Type B pancreatic cell (in vitro differentiated cells): ENCODE measurements at regions not wholly inside any gene's neighbourhood (a gene's known extent, or its start where the extent isn't known, plus 50 kb on each side); places are given as distances from the start of the nearest gene placed in this dataset.

Source experiments
- DNase-seq: peaks from one replicate; pipeline ENCODE4 v3.0.0; 2021; ENCODE audit warnings: mixed read lengths; ENCODE audit not compliant: unreplicated experiment; ENCODE audit errors: extremely low spot score
- H3K27ac Mint-ChIP-seq: 2 replicates; pipeline ENCODE4 v1.8.0; 2021; ENCODE audit warnings: mild to moderate bottlenecking, mixed read lengths
- H3K27me3 Mint-ChIP-seq: 2 replicates; pipeline ENCODE4 v1.8.0; 2021; ENCODE audit warnings: mixed read lengths
- H3K36me3 Mint-ChIP-seq: 2 replicates; pipeline ENCODE4 v1.8.0; 2021; ENCODE audit warnings: mixed read lengths
- H3K4me1 Mint-ChIP-seq: one replicate; pipeline ENCODE4 v1.8.0; 2021; ENCODE audit warnings: mixed read lengths; ENCODE audit not compliant: unreplicated experiment
- H3K4me3 Mint-ChIP-seq: 2 replicates; pipeline ENCODE4 v1.8.0; 2021; ENCODE audit warnings: mild to moderate bottlenecking, mixed read lengths
- H3K9me3 Mint-ChIP-seq: 2 replicates; pipeline ENCODE4 v1.8.0; 2021; ENCODE audit warnings: mixed read lengths
- TF ChIP-seq, protein P1 (sequence below): fragments of 200-600 bp; sonication (generic); conservative IDR thresholded peaks from 2 replicates; pipeline ENCODE4 v1.5.0; 2021; ENCODE audit warnings: antibody characterized with exemption, mild to moderate bottlenecking

- no peak for DNase-seq
- Mint-ChIP-seq H3K4me1 (peaks cover 6% of the 10 kb centered on the region), H3K27me3 (no peaks in the 10 kb centered on the region), H3K36me3 (no peaks in the 10 kb centered on the region), H3K4me3 (no peak overlapping the region), H3K27ac (no peak overlapping the region), H3K9me3 (peaks cover 5% of the 10 kb centered on the region)
- TF ChIP-seq, protein P1, sequence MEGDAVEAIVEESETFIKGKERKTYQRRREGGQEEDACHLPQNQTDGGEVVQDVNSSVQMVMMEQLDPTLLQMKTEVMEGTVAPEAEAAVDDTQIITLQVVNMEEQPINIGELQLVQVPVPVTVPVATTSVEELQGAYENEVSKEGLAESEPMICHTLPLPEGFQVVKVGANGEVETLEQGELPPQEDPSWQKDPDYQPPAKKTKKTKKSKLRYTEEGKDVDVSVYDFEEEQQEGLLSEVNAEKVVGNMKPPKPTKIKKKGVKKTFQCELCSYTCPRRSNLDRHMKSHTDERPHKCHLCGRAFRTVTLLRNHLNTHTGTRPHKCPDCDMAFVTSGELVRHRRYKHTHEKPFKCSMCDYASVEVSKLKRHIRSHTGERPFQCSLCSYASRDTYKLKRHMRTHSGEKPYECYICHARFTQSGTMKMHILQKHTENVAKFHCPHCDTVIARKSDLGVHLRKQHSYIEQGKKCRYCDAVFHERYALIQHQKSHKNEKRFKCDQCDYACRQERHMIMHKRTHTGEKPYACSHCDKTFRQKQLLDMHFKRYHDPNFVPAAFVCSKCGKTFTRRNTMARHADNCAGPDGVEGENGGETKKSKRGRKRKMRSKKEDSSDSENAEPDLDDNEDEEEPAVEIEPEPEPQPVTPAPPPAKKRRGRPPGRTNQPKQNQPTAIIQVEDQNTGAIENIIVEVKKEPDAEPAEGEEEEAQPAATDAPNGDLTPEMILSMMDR: no peak
Observed at GRCh38 chr18:40160361-40160760, 1794.7 kb upstream of the PIK3C3 start.

DNA sequence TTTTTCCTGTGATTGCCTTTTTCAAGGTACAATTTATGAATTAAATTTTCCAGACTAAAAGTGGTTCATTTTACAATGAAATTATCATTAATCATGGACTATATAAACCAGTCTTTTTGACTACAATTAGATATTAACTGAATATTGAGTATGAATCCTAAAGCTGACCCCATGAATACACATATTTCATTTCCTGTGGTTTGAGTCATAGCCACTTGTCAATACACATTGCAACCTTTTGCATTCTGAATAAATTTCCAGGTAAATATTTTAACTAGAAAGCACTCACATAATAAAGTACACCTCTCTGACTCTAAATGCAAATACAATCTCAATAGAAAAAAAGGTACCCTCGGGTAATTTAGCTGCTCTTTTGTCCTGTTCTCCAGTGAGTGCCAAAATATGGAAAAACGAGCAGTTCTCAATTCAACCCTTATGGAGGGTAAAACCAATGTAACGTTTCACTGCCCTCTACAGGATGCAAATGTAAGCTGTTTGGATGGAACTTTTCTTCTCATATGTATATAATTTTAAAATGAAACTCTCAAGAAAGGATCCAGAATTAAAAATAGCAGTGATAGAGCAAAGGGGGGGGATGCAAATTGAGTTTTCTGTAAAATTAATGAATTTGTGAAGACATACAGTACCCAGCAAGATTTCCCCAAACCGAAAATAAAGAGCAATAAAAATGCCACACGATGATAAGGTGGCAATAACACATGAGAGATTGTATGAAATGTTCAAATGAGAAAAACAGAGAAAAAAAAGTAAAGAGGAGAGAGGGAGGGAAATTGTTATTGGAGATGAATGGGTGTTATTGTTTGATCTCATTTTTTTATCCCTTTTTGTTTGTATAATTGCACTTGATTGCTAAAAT lies 1795.7 kb upstream of the PIK3C3 start:
- H3K27ac Mint-ChIP-seq: no peak overlapping the region
- TF ChIP-seq, protein P1: peak; percentile 87
- no peaks in the 10 kb centered on the region for H3K36me3 Mint-ChIP-seq
- no peak for DNase-seq
- H3K4me3 Mint-ChIP-seq: peak overlapping the region; percentile 34
- peaks cover 5% of the 10 kb centered on the region for H3K9me3 Mint-ChIP-seq
- H3K27me3 Mint-ChIP-seq: no peaks in the 10 kb centered on the region
- peaks cover 6% of the 10 kb centered on the region for H3K4me1 Mint-ChIP-seq

GRCh38 chr18:40157120-40157519 lies 1797.9 kb upstream of the PIK3C3 start:
- Mint-ChIP-seq H3K9me3 (peaks cover 5% of the 10 kb centered on the region), H3K27ac (no peak overlapping the region), H3K4me1 (peaks cover 6% of the 10 kb centered on the region), H3K27me3 (no peaks in the 10 kb centered on the region), H3K36me3 (no peaks in the 10 kb centered on the region), H3K4me3 (no peak overlapping the region)
- TF ChIP-seq, protein P1: no peak
- no peak for DNase-seq

- Mint-ChIP-seq H3K4me3 (no peak overlapping the region), H3K27me3 (no peaks in the 10 kb centered on the region), H3K9me3 (peaks cover 5% of the 10 kb centered on the region), H3K27ac (no peak overlapping the region), H3K36me3 (no peaks in the 10 kb centered on the region), H3K4me1 (peaks cover 7% of the 10 kb centered on the region)
- TF ChIP-seq, protein P1: no peak
- no peak for DNase-seq
Observed at GRCh38 chr18:40152859-40153258, 1802.2 kb upstream of the PIK3C3 start.

DNA sequence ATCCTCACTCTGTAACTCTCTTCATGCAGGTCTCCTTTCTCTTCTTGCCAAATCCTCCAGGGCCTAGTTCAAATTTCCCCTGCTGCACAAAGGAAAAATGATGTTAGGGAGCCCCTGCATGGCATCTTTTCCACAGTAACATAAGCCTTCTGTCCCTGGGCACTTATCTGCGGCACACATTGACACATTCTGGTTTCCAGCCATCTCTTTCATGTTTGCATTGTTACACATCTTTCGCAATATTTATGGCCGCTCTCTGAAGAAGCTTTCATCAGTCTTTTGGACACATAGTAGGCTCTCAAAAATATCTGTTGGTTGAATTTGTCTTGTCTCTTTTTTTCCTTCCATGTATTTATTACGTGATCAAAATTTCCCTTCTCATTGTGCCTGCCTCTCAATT lies 1806.1 kb upstream of the PIK3C3 start:
- Mint-ChIP-seq H3K9me3 (no peaks in the 10 kb centered on the region), H3K4me1 (peaks cover 7% of the 10 kb centered on the region), H3K27me3 (no peaks in the 10 kb centered on the region), H3K27ac (no peak overlapping the region), H3K36me3 (no peaks in the 10 kb centered on the region), H3K4me3 (no peak overlapping the region)
- DNase-seq: no peak
- TF ChIP-seq, protein P1: no peak
